Upper lobe of right lung (tissue), 1 donor: ENCODE measurements at regions not wholly inside any gene's neighbourhood (a gene's known extent, or its start where the extent isn't known, plus 50 kb on each side); places are given as distances from the start of the nearest gene placed in this dataset.
"Not testable (repeated sequence)": the region's sequence is repeated elsewhere in the genome, so short reads cannot be mapped to it uniquely, and the experiment has no call there.

Experiments
- ATAC-seq: fragments of 200-7000 bp; cut with Tn5 transposase; one replicate; pipeline ENCODE4 v1.9.1; 2020; ENCODE audit warnings: mild to moderate bottlenecking, moderate library complexity
- DNase-seq: peaks from one replicate; pipeline ENCODE4 v3.0.0-alpha.2; 2020
- H3K27ac ChIP-seq: fragments of 200-600 bp; one replicate; pipeline ENCODE4 v1.8.0; 2022
- H3K27me3 ChIP-seq: fragments of 200-600 bp; one replicate; pipeline ENCODE4 v1.8.0; 2022; ENCODE audit warnings: mild to moderate bottlenecking
- H3K36me3 ChIP-seq: fragments of 200-600 bp; one replicate; pipeline ENCODE4 v1.8.0; 2022
- H3K4me1 ChIP-seq: fragments of 200-600 bp; one replicate; pipeline ENCODE4 v1.8.0; 2022
- H3K4me3 ChIP-seq: fragments of 200-600 bp; one replicate; pipeline ENCODE4 v1.8.0; 2022; ENCODE audit warnings: mild to moderate bottlenecking
- H3K9me3 ChIP-seq: fragments of 200-600 bp; one replicate; pipeline ENCODE4 v1.8.0; 2022
- CTCF ChIP-seq: fragments of 200-600 bp; IDR thresholded peaks from one replicate; pipeline ENCODE4 v1.8.0; 2022; ENCODE audit warnings: antibody characterized with exemption
- intact Hi-C: fragments of 100-400 bp; cut with DNase I; formaldehyde crosslinking; loops from one replicate; pipeline ENCODE4 v1.11.0; 2022
- donor health status: DM: no; HTN: yes; CAD: no; lungs with severe emphysema.

GRCh38 chr2:53114991-53115390, 652.6 kb upstream of the CHAC2 start:
- H3K36me3 ChIP-seq: no peaks in the 10 kb centered on the region
- intact Hi-C loops: no loop called here
- H3K4me3 ChIP-seq: no peak overlapping the region
- ATAC-seq (no peak), DNase-seq (no peak)
- no peak overlapping the region for H3K27ac ChIP-seq
- no peak for TF ChIP-seq CTCF
- H3K9me3 ChIP-seq: no peaks in the 10 kb centered on the region
- no peaks in the 10 kb centered on the region for H3K27me3 ChIP-seq
- H3K4me1 ChIP-seq: no peaks in the 10 kb centered on the region

GRCh38 chr2:53114582-53114981, 653.0 kb upstream of the CHAC2 start:
- Histone ChIP-seq H3K36me3 (no peaks in the 10 kb centered on the region), H3K4me1 (no peaks in the 10 kb centered on the region), H3K9me3 (no peaks in the 10 kb centered on the region), H3K27me3 (no peaks in the 10 kb centered on the region), H3K4me3 (no peak overlapping the region), H3K27ac (no peak overlapping the region)
- intact Hi-C loops: no loop called here
- ATAC-seq (no peak), DNase-seq (no peak)
- no peak for TF ChIP-seq CTCF

GRCh38 chr2:53112408-53112807, 655.2 kb upstream of the CHAC2 start:
- H3K4me1 ChIP-seq, H3K27ac ChIP-seq, ATAC-seq, H3K36me3 ChIP-seq, H3K4me3 ChIP-seq, intact Hi-C loops, H3K9me3 ChIP-seq, H3K27me3 ChIP-seq, DNase-seq: not testable (repeated sequence)

- no peaks in the 10 kb centered on the region for H3K4me1 ChIP-seq
- intact Hi-C loops: no loop called here
- no peak for DNase-seq
- H3K27ac ChIP-seq: no peak overlapping the region
- H3K27me3 ChIP-seq: no peaks in the 10 kb centered on the region
- H3K36me3 ChIP-seq: no peaks in the 10 kb centered on the region
- H3K9me3 ChIP-seq: no peaks in the 10 kb centered on the region
- no peak for ATAC-seq
- TF ChIP-seq CTCF: no peak
- no peak overlapping the region for H3K4me3 ChIP-seq
Measured at GRCh38 chr2:53111406-53111805, 656.2 kb upstream of the CHAC2 start.

GRCh38 chr2:53111004-53111403, 656.6 kb upstream of the CHAC2 start:
- H3K36me3 ChIP-seq: no peaks in the 10 kb centered on the region
- no peaks in the 10 kb centered on the region for H3K4me1 ChIP-seq
- H3K9me3 ChIP-seq: no peaks in the 10 kb centered on the region
- H3K4me3 ChIP-seq: no peak overlapping the region
- H3K27me3 ChIP-seq: no peaks in the 10 kb centered on the region
- DNase-seq: no peak
- no peak for ATAC-seq
- no peak for TF ChIP-seq CTCF
- H3K27ac ChIP-seq: no peak overlapping the region
- intact Hi-C loops: no loop called here

- Histone ChIP-seq H3K36me3 (no peaks in the 10 kb centered on the region), H3K9me3 (no peaks in the 10 kb centered on the region), H3K4me3 (no peak overlapping the region), H3K27ac (no peak overlapping the region), H3K27me3 (no peaks in the 10 kb centered on the region), H3K4me1 (no peaks in the 10 kb centered on the region)
- DNase-seq (no peak), ATAC-seq (no peak)
- intact Hi-C loops: no loop called here
- no peak for TF ChIP-seq CTCF
Measured at GRCh38 chr2:53108246-53108645, 659.4 kb upstream of the CHAC2 start.
